IPS DF 6.9 (cell line): ENCODE measurements at regions not wholly inside any gene's neighbourhood (a gene's known extent, or its start where the extent isn't known, plus 50 kb on each side); places are given as distances from the start of the nearest gene placed in this dataset.

Source experiments
- DNase-seq: peaks from one replicate; pipeline ENCODE4 v3.0.0-alpha.2; 2013; ENCODE audit warnings: low read depth, low spot score
- H3K27ac ChIP-seq: one replicate; pipeline ENCODE4 v1.5.1; 2013; ENCODE audit warnings: low read length, control low read depth
- H3K27me3 ChIP-seq: 2 replicates; pipeline ENCODE4 v1.6.1; 2013; ENCODE audit warnings: mild to moderate bottlenecking, low read length; ENCODE audit not compliant: control insufficient read depth, insufficient read depth
- H3K36me3 ChIP-seq: 2 replicates; pipeline ENCODE4 v1.6.1; 2013; ENCODE audit warnings: low read length; ENCODE audit not compliant: control insufficient read depth, insufficient read depth
- H3K4me1 ChIP-seq: 2 replicates; pipeline ENCODE4 v1.6.1; 2013; ENCODE audit warnings: low read length; ENCODE audit not compliant: control insufficient read depth, insufficient read depth
- H3K4me3 ChIP-seq: 2 replicates; pipeline ENCODE4 v1.5.1; 2013; ENCODE audit warnings: mild to moderate bottlenecking, low read length
- H3K9me3 ChIP-seq: 2 replicates; pipeline ENCODE4 v1.6.1; 2013; ENCODE audit warnings: low read length, inconsistent platforms; ENCODE audit not compliant: control insufficient read depth, insufficient read depth
- WGBS: extraction: QIAGEN DNeasy Blood & Tissue Kit; methylation state at CpG from one replicate; pipeline ENCODE4 v1.1.7; 2013; ENCODE audit warnings: mixed read lengths, missing lambda C conversion rate; ENCODE audit not compliant: insufficient read length, insufficient coverage; 5-methylcytosine and 5-hydroxymethylcytosine counted together

DNA sequence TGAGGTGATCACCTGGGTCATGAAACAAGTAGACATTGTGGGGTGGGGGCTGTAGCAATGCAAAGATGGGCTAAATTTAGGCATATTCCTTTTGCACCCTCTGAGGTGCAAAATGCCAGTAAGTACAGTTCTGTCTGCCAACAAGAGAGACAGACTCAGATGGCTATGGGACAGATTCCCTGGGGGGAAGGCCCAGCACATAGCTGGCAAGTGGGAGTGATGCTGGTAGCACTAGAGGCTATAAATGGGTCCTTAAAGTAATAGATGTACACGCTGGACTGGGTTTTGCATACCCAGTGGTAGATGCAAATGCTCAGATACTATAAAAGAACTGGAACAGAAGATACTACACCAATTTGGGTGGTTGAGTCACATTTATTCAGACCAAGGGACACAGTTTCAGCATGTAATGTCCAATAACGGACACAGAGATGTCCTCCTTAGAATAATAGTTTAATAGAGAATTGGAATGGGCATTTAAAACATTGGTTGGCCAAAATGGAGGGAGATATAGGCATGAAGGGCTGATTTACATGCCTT lies 67.4 kb upstream of the RNU6-1 start:
- Histone ChIP-seq H3K27ac (no peak overlapping the region), H3K36me3 (no peaks in the 10 kb centered on the region), H3K9me3 (peaks cover 1% of the 10 kb centered on the region; the same call in 1 of the 2 replicates), H3K4me3 (no peak overlapping the region), H3K27me3 (no peaks in the 10 kb centered on the region), H3K4me1 (no peaks in the 10 kb centered on the region)
- DNase-seq = no peak
- WGBS = no CpG with 5 or more reads among the region's 2 CpGs

DNA sequence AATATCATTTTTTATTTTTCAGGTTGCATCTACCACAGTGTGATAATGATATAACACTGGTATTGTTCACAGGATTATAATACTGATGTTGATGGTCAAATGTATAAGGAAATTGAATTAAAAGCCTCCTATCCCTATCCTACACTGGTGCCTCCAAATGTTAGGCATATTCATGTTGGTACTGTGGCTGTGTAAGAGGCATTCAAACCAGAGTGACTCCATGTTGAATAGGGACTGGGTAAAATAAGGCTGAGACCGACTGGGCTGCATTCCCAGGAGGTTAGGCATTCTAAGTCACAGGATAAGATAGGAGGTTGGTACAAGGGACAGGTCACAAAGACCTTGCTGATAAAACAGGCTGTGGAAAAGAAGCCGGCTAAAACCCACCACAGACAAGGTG lies 68.9 kb upstream of the RNU6-1 start:
- Histone ChIP-seq H3K27me3 (no peaks in the 10 kb centered on the region), H3K27ac (no peak overlapping the region), H3K36me3 (no peaks in the 10 kb centered on the region), H3K4me1 (no peaks in the 10 kb centered on the region), H3K9me3 (peaks cover 1% of the 10 kb centered on the region; the same call in 1 of the 2 replicates), H3K4me3 (no peak overlapping the region)
- DNase-seq = no peak
- WGBS = no CpG with 5 or more reads among the region's 2 CpGs

DNA sequence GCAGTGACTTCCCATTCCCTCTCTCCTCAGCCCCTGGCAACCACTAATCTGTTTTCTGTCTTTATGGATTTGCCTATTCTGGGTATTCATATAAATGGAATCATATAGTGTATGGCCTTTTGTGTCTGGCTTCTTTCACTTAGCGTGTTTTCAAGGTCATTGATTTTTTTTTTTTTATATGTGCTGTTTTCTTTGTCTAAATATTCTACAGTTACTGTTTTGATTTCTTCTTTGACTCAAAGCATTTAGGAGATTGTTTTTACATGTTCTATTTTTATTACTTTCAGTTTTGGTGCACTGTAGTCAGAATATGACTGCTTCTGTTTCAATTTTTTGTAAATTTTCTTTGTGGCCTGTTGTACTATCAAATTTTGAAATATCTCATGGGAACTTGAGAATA lies 71.9 kb upstream of the RNU6-1 start:
- peaks cover 4% of the 10 kb centered on the region; the same call in 1 of the 2 replicates for H3K4me1 ChIP-seq
- no peaks in the 10 kb centered on the region for H3K36me3 ChIP-seq
- WGBS = no CpG with 5 or more reads among the region's 1 CpG
- H3K4me3 ChIP-seq = no peak overlapping the region
- peaks cover 1% of the 10 kb centered on the region; the same call in 1 of the 2 replicates for H3K9me3 ChIP-seq
- no peak for DNase-seq
- H3K27me3 ChIP-seq = no peaks in the 10 kb centered on the region
- no peak overlapping the region for H3K27ac ChIP-seq

DNA sequence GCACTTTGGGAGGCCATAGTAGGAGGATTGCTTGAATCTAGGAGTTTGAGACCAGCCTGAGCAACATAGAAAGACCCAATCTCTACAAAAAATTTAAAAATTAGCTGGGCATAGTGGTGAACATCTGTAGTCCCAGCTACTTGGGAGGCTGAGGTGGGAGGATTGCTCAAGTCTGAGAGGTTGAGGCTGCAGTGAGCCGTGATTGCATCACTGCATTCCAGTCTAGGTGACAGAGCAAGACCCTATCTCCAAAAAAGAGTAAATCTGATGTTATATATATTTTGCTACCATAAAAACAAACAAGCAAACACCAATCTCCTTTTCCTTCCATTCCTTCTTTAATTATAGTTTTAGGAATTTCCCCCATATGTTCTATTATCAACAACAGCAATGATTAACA lies 74.2 kb upstream of the RNU6-1 start:
- H3K4me1 ChIP-seq = peaks cover 7% of the 10 kb centered on the region; the same call in 1 of the 2 replicates
- DNase-seq = no peak
- no CpG with 5 or more reads among the region's 1 CpG for WGBS
- no peaks in the 10 kb centered on the region for H3K36me3 ChIP-seq
- no peak overlapping the region for H3K4me3 ChIP-seq
- peaks cover 1% of the 10 kb centered on the region; the same call in 1 of the 2 replicates for H3K9me3 ChIP-seq
- no peak overlapping the region for H3K27ac ChIP-seq
- no peaks in the 10 kb centered on the region for H3K27me3 ChIP-seq

DNA sequence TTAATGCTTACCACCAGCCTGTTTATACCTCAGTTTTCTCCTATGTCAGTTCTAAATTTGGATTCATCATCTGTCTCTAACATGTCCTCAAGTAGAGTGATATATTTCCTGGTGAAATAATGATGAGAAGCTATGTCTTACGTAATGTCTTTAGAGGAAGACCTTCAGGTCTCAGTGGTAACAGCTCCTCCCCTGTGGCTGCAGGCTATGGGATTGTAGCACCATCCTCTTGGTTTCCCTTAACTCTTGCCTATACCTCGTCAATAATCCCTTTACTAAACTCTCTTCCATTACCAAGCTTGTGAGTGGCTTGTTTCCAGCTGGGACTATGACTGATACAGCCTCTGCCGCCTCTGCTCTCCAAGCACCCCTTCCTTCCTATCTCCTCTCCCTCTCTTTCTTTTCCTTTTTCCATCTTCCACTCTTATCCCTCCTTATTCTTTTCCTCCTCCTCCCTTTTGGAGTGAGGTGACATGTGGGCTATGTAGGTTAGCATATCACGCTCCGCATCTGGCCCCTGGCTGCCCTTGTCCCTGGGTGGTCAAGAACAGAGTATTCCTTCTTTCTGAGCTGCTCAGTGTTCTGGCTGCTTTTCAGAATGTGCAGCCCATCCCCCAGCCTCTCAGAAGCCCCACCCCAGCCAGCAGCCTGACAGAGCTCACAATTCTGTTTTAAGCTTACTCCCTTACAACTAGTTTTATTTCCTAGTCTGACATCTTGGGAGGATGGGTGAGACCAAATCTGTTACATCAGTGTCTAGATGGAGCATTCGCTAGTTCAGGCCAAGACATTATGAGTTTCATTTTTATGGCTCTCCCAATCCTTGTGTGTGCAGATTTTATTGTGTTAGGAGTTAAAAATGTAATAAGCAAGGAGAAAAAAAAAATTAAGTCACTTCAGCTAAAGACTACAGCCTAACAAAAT lies 75.0 kb upstream of the RNU6-1 start:
- Histone ChIP-seq H3K4me3 (no peak overlapping the region), H3K27ac (no peak overlapping the region), H3K36me3 (no peaks in the 10 kb centered on the region), H3K9me3 (no peaks in the 10 kb centered on the region), H3K4me1 (peaks cover 7% of the 10 kb centered on the region; the same call in 1 of the 2 replicates), H3K27me3 (no peaks in the 10 kb centered on the region)
- no CpG with 5 or more reads among the region's 6 CpGs for WGBS
- DNase-seq = no peak

DNA sequence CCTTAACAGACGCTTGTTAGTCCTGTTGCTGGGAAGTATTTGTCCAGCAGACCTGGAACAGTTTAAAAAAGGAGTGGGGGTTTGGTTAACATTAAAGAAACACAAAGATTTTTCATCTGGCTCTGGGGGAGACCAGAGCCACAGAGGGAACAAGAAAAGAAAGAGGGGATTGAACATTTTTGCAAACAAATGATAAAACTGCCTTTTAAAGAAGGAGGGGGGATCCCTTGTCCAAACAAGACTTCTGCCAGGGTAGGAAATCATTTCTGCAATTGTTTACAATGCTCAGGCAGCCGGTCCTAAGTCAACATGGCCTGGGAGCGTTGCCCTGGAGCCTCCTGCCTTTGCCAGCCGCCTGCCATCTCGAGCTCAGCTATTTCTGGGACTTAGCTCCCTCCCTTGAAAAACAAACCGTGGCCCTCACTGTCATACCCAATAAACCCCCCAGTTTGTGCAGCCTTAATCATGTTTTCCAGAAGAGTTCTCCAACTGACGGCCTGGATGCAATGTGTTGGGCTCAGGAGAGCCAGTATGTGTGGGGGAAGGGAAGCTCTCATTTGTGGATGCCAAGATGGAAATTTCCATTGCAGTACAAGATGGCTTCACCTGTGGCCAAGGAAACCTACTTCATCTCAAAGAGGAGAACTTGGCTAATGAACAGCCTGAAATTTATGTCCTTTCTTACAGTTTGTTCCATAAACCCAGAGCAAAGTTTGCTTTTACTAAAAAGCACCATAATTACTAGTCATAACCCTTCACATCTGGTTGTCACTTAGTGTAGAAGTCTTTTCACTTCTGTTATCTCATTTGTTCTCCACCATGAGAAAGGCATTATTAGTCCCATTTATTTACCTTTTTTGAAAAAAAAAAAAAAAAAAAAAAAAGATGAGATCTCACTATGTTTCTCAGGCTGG lies 75.9 kb upstream of the RNU6-1 start:
- no peaks in the 10 kb centered on the region for H3K36me3 ChIP-seq
- no CpG with 5 or more reads among the region's 7 CpGs for WGBS
- peaks cover 7% of the 10 kb centered on the region; the same call in 1 of the 2 replicates for H3K4me1 ChIP-seq
- H3K27me3 ChIP-seq = no peaks in the 10 kb centered on the region
- no peak for DNase-seq
- no peak overlapping the region for H3K4me3 ChIP-seq
- H3K9me3 ChIP-seq = no peaks in the 10 kb centered on the region
- H3K27ac ChIP-seq = no peak overlapping the region

DNA sequence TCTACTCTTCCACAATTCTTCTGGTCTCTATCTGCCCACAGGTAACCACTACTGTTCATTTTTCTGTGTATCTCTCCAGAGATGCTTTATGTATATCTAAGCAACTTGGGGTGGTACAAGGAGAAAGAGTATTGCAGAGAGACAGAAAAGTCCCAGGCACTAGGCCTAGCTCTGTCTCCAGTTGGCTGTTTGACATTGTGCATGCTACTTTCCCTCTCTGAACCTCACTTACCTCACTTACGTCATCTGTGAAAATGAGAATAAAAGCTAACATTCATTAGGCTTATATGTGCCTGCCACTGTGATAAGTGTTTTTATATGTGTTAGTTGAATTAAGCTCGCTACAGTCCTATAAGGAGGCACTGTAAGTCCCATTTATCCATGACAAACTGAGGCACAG lies 76.7 kb upstream of the RNU6-1 start:
- Histone ChIP-seq H3K36me3 (no peaks in the 10 kb centered on the region), H3K9me3 (no peaks in the 10 kb centered on the region), H3K27ac (no peak overlapping the region), H3K4me1 (peaks cover 7% of the 10 kb centered on the region; the same call in 1 of the 2 replicates), H3K4me3 (no peak overlapping the region), H3K27me3 (no peaks in the 10 kb centered on the region)
- no CpG with 5 or more reads among the region's 2 CpGs for WGBS
- DNase-seq = no peak

DNA sequence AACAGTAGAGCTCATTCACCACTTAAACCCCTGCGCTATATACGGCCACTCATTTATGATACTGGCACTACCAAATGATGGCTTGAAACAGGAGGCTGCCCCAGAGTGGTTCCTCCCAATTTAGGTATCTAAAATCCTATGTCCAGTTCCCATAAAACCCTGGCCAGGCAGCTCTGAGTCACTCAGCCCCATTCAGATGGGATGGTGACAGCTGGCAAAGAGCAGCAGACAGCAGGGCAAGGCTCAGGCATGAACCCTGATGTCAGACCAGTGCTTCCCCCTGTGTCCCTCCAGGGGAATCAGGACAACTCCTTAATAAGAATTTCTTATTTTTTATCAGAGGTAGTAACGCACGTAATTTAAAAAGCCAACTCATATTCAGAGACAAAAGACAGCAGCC lies 77.2 kb upstream of the RNU6-1 start:
- WGBS = no CpG with 5 or more reads among the region's 4 CpGs
- Histone ChIP-seq H3K27ac (no peak overlapping the region), H3K4me3 (no peak overlapping the region), H3K36me3 (no peaks in the 10 kb centered on the region), H3K27me3 (no peaks in the 10 kb centered on the region), H3K9me3 (no peaks in the 10 kb centered on the region), H3K4me1 (peaks cover 7% of the 10 kb centered on the region; the same call in 1 of the 2 replicates)
- no peak for DNase-seq

DNA sequence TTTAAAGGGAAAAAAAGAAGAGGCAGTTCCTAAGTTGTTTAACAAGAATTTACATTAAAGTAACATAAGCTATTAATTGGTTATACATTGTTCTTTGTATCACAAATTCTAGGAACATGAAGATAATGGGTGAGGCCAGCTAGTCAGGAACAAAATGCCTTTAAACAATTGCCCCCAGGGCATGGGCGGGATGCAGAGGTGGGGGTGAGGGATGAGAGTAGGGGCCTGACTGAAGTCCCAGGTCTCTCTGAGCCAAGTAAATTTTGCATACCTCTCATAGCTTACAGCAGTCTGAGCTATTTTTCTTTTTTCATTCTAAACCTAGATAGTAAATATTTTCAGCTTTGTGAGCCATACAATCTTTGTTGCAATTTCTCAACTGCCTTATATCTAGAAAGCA lies 77.8 kb upstream of the RNU6-1 start:
- Histone ChIP-seq H3K4me3 (no peak overlapping the region), H3K27ac (no peak overlapping the region), H3K36me3 (no peaks in the 10 kb centered on the region), H3K27me3 (no peaks in the 10 kb centered on the region), H3K4me1 (peaks cover 7% of the 10 kb centered on the region; the same call in 1 of the 2 replicates), H3K9me3 (no peaks in the 10 kb centered on the region)
- WGBS = no CpG with 5 or more reads among the region's 1 CpG
- no peak for DNase-seq
